NCI-H510A treated with DMSO at 0.1 percent for 48 hours (cell line): ENCODE measurements at regions not wholly inside any gene's neighbourhood (a gene's known extent, or its start where the extent isn't known, plus 50 kb on each side); places are given as distances from the start of the nearest gene placed in this dataset.
A peak's percentile ranks its signal among the peaks of the same experiment; 100 is the strongest.

Experiments
- DNase-seq: peaks from one replicate; lab custom pipeline; 2025; lab: John Stamatoyannopoulos, UW

GRCh38 chr3:86175593-86176444 lies 815.1 kb downstream of the VGLL3 start:
- peak; percentile 62 for DNase-seq

GRCh38 chr3:86175051-86175536 lies 815.9 kb downstream of the VGLL3 start:
- peak; percentile 60 for DNase-seq

GRCh38 chr3:86173401-86173800 lies 817.5 kb downstream of the VGLL3 start:
- DNase-seq = no peak

DNA sequence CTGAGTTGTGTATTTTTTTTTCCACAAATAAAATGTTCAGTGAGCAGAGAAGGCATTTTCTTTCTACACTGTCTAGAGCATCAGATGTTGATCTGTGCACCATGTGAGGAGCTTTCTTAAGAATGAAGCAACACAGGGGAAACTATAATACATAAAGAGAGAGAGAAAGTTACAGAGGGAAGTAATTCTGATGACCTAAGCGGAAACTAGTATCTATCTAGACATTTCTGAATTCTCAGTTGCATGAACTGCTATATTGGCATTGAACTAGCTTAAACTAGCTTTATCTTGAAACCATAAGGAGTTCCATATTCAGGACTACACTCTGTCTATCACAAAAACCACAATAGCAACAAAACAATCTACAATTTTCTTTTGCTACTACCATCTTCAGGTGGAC lies 822.4 kb downstream of the VGLL3 start:
- DNase-seq = no peak

DNA sequence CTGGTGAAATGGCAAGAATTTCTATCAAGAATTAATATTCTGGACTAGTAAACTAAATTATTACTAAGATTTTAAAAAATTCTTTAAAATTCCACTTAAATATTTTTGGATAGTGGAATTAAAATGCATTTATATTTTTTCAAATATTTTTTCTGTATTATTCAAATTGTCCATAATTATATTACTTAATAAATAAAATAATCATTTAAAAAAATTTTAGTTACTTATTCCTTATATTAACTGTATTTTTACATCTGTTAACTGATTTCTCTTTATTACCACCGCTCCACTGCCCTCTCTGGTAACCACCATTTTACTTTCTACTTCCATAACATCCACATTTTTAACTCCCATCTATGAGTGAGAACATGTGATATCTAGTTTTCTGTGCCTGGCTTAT lies 828.4 kb downstream of the VGLL3 start:
- no peak for DNase-seq

DNA sequence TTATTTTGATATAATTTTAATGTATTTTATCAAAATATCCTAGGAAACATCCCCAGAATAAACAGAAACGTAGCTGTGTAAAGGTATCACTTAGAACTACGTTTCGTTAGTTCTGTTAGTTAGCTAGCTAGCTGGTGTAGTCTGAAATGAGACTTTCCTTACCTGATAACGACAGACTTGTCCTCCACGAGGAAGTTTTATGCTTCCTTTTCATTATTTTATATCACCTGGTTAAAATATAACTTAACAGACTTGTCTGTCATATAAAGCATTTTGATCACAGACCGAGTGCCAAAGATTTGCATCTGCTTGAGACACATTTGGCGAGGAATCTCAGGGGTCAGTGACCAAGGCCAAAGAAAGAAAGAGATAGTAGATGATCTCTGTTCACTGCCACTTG lies 829.5 kb downstream of the VGLL3 start:
- DNase-seq = no peak

DNA sequence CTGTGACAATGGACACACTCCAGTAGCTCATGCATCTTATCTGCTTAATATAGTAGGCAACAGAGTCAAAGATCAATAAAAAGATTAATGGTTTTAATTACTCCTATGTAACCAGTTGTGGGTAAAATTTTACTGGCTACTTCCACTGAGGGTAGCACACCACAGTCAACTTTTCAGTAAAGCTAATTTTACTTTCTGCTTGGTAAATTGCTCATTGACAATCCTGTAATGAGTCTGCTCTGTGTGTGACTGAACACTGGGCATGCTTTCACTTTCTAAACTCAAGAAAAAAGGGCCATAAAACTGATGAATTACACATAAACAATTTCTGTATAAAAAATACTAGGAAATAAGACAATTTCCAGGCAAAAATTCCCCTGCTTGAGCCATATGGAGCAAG lies 838.3 kb downstream of the VGLL3 start:
- no peak for DNase-seq

GRCh38 chr3:86149054-86149453 lies 841.9 kb downstream of the VGLL3 start:
- DNase-seq = no peak

DNA sequence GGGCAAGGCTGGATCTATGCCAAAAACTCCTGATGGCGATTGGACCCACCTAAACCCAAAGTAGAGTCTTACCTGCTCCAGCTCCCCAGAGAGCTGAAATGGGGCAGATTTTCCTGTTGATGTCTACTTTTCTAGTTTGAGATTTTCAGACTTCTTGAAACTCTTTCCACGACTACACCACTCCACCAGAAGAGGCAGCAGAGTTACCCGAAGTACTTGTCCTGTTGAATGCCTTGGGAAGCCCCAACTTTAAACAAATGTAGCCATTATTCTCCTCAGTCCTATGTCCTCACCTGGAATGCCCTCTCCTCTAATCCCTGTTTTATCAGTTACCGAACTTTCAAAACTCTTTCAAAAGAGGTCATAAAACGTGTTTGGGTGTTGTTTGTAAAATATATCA lies 843.8 kb downstream of the VGLL3 start:
- no peak for DNase-seq

- DNase-seq = no peak
These were observed 864.4 kb downstream of the VGLL3 start for GRCh38 chr3:86126552-86126951.
